HG03520 (cell line): ENCODE measurements at regions not wholly inside any gene's neighbourhood (a gene's known extent, or its start where the extent isn't known, plus 50 kb on each side); places are given as distances from the start of the nearest gene placed in this dataset.

Source experiments
- ATAC-seq: cut with Tn5 transposase; IDR thresholded peaks from one replicate; pipeline ENCODE4 v1.9.1; 2021; ENCODE audit warnings: mild to moderate bottlenecking, moderate library complexity; ENCODE audit not compliant: unreplicated experiment

GRCh38 chr6:139863964-139864363 is 489.5 kb upstream of the CITED2 start:
- ATAC-seq = no peak

DNA sequence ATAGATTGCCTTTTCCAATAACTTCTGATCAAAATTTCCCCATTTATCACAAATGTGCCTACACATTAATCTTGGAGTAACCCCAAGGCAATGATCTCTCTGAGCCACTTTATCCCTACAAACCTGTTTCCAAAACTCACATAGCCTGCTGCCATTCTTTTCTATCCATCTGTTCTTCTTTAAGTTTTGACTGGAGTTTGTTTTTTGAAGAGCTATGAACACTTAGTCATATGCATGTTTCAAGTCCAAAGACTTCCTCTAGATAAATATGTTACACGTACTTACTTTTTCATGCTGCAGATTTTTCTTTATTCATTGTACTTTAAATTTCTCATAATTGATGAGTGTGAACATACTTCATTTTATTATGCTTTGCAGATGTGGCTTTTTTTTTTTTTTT is 488.9 kb upstream of the CITED2 start:
- ATAC-seq = no peak

DNA sequence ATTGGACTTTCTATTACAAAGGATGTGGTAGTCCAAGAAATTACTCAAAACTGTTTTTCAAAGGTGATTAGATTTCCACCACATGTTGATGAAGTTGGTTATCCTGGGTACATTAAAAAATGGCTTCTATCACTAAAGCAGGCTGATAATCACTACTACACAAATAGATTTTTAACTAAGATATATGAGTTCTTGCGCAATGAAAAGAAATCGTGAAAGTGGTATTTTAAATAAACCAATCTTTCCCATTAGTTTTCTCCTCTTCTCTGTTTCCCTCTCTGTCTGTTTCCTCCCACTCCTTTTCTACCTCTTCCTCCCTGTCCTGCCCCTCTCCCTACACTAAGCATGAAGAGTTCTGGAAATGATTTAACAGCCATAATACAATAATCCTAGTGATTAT is 487.9 kb upstream of the CITED2 start:
- no peak for ATAC-seq

DNA sequence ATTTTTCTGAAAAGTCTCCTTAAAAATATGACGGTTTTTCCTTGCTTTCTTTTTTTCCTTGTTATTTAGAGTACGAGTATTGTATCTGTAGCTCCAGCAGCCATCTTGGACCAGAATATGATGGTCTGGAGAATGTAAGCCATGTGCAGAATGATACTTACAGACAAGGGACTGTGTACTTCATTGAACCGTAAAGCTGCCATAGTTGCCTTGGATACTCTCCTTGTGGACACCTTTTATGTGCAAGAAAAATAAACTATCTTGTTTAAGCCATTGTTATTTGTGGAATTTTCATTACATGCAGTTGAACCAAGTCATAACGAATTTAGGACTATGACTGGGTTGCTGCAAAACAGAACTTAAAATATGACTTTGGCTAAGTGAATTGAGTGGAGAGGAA is 485.8 kb upstream of the CITED2 start:
- ATAC-seq = no peak

GRCh38 chr6:139858429-139858828 is 484.0 kb upstream of the CITED2 start:
- ATAC-seq = no peak

- ATAC-seq = no peak
Measured at GRCh38 chr6:139857143-139857542, 482.7 kb upstream of the CITED2 start.

DNA sequence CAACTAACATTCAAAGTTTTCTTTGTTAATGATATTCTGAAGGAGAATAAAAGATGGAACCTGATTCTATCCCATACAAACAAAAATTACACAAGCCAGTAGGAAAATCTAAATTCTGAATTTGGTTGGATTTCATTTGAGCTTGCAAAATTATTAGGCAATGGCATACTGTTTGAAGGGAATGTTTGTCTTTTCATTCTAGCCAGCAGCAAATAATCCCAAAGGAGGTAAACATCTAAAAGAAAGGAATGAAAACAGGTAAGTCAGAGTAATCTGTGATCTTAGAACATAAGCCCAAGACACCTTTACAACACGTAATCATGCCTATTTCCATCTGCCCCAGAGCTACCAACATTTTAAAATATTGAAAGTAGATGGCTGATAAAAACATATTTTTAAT is 482.1 kb upstream of the CITED2 start:
- ATAC-seq = no peak

- ATAC-seq = no peak
Measured at GRCh38 chr6:139855671-139856311, 481.3 kb upstream of the CITED2 start.

DNA sequence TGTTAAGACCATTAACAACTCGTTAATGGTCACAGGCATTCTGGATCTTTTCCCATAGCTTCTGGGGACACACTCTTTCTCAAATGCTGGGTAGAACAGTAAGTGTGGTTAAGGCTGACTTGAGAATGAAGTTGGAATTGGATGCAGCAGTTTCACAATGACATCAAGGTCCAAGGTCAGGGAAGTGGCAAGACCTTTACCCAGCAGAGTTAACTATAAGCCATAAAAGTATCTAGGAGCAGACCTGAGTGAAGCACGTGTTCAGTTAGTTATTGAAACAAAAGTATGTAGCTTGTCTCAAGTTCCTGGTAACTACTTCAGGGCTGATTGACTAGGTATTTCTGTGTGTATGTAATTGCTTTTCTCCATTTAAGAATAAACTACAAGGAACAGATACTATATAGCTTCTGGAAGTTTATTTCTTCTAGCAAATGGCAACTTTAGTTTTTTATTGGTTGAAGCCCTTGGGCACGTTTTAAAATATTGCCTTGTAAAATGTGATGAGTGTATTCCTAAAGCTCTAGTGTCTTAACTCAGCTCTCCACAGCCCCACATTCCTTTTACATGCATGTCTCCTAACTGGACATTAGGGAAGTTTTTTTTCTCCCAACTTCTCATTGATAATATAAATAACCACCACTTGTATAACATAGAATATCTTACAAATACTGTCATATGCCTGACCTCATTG is 479.0 kb upstream of the CITED2 start:
- ATAC-seq = no peak

DNA sequence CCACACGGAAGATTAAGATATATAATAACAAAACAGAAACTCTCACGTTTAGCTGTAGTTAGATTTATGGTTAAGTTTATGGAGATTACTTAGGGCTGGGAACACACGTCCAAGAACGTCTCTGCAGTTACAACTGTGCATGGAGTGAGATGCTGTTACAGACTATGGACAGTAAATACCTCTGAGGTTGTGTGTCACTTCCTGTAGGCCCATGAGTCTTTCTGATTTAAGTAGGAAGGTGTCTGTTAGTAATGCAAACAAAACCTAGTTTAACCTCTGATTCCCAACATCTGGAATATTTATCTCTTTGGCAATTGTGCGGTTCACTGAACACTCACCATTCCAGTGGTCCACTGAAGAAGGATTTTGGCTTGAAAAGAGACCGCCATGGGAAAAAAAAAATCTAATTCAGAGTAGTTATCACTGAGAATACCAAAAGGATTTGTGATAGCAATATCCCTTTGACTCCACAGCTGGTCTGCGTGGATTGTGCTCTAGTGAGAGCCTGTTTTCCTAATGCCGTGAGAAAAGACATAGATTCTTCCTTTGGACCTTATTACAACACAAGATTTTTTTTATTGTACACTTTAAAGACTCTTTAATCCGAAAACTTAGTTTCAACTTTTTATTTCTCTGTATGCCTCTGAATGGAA is 478.2 kb upstream of the CITED2 start:
- ATAC-seq = no peak

DNA sequence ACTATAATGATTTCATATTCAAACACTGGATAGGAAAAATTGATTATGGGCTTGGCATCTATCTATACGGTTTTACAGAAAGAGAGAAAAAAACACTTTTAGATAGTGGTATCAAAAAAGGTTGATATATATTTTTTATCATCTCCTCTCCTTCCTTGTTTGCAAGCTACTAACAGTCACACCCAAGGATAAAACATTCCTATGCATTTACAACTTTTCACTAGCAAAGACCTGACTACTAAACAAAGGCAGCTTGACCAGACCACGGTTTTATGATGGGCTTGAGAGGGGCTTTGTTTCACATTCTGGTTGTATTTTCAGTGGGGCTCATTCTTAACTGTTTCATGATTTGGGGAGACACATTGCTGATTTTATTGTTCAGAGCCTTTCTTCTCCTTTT is 477.6 kb upstream of the CITED2 start:
- no peak for ATAC-seq

- ATAC-seq = no peak
Measured at GRCh38 chr6:139851206-139851605, 476.8 kb upstream of the CITED2 start.

- ATAC-seq = no peak
Measured at GRCh38 chr6:139850512-139850911, 476.1 kb upstream of the CITED2 start.

DNA sequence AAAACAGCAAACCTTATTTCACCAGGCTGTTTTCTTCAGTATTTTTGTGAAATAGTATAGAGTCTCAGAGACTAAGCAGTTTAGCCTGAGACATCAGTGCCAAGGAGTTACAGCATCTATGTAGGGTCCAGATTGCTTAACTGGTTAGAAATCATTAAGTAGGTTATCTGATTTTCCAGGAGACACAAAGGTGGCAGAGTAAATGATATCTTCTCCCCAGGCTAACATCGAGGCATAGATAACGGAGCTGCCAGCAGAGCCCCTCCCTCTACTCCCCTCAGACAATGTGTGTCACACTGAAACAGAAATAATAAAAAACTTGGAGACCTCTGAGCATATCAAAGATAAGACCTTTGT is 473.0 kb upstream of the CITED2 start:
- no peak for ATAC-seq

GRCh38 chr6:139846538-139847456 is 472.3 kb upstream of the CITED2 start:
- ATAC-seq = no peak

DNA sequence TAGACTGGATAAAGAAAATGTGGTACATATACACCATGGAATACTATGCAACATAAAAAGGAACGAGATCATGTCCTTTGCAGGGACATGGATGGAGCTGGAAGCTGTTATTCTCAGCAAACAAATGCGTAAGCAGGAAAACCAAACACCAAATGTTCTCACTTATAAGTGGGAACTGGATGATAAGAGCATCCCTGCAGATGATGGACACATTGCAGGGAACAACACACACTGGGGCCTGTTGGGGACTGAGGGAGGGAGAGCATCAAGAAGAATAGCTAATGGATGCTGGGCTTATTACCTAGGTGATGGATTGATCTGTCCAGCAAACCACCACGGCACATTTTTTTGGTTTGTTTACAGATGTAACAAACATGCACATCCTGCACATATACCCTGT is 470.5 kb upstream of the CITED2 start:
- no peak for ATAC-seq

- peak; percentile 72 for ATAC-seq
Measured at GRCh38 chr6:139841794-139842215, 467.4 kb upstream of the CITED2 start.

DNA sequence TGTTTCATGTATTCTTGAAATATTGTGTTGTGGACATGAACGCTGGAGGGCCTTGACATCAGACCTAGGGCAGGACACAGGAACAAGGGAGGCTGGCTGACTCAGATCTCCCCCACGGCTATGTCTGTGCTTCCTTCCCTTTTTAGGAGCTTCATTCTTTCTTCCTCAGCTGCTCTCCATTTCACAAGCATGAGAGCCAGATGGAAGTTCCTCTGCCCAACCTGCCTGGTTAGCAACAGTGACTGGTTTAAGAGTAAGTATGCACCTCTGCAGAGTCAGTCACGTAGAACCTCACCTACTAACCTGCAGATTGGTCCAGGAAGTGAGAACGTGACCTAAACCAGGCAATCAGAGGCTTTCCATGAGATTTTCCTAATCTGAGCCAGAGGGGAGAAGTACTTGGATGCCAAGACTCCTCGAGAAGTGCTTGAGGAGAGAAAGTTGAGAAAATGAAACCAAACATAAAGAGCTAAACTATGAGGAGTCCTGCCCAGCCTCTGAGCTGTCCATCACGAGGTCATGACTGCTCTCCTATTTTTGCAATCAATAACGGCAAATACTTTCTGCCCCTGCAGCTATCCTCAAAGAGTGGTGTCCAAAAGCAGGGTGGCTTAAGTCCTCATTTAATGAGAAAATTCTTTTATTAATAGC is 465.2 kb upstream of the CITED2 start:
- ATAC-seq = no peak

DNA sequence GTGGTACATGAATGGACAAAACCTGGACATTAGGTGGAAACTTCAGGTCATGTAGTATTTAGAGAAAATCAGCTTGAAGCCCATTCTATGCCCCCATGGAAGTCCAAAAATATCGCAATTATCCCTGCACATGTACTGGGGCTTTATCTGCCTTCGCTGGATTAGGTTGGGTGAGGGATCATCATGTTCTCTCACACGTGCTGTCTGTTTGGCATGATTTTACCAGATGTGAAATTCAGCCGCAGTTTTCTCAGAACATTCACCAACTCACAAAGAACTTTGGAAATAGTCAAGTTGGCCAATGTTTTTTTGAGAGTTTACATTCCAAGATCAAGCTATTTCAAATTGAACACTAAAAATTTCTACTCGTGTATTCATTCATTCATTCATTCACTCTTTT is 459.8 kb upstream of the CITED2 start:
- ATAC-seq = no peak

GRCh38 chr6:139833592-139833991 is 459.1 kb upstream of the CITED2 start:
- ATAC-seq = no peak
